GM12891 (cell line): ENCODE measurements at regions not wholly inside any gene's neighbourhood (a gene's known extent, or its start where the extent isn't known, plus 50 kb on each side); places are given as distances from the start of the nearest gene placed in this dataset.

Experiments
- PAX5 ChIP-seq: IDR thresholded peaks from 2 replicates; pipeline ENCODE4 v1.6.1; 2011; ENCODE audit warnings: low read length, moderate library complexity, mild to moderate bottlenecking; ENCODE audit not compliant: insufficient read depth, severe bottlenecking
- POLR2AphosphoS5 ChIP-seq: IDR thresholded peaks from 2 replicates; pipeline ENCODE4 v1.6.1; 2011; ENCODE audit warnings: low read depth, low read length, control low read depth

GRCh38 chr22:40114411-40114810 is 63.3 kb upstream of the TNRC6B start:
- TF ChIP-seq POLR2AphosphoS5 (no peak), PAX5 (no peak)
